ENCODE measurements at regions not wholly inside any gene's neighbourhood (a gene's known extent, or its start where the extent isn't known, plus 50 kb on each side); places are given as distances from the start of the nearest gene placed in this dataset.

GRCh38 chr5:124512952-124513632, 233.3 kb downstream of the ZNF608 start:
- TF ChIP-seq EZH2 (IDR thresholded peaks at IDR 0.05) = no peak
- TF ChIP-seq POLR2AphosphoS5 (IDR thresholded peaks at IDR 0.05; ENCODE audit: borderline replicate concordance, low read depth, low read length) = no peak
